ENCODE measurements at regions not wholly inside any gene's neighbourhood (a gene's known extent, or its start where the extent isn't known, plus 50 kb on each side); places are given as distances from the start of the nearest gene placed in this dataset.

GRCh38 chr13:90308249-90308648, 1039.2 kb upstream of the MIR17HG start:
- no peak for DNase-seq (ENCODE audit: low read depth in 1 of 2, low spot score in 1 of 2)
- H3K27me3 ChIP-seq (ENCODE audit: insufficient read depth, poor library complexity, severe bottlenecking) = no peaks in the 10 kb centered on the region
- H3K4me3 ChIP-seq (replicated peaks; ENCODE audit: insufficient read depth, low read length) = no peak overlapping the region
- no peak overlapping the region for H3K27ac ChIP-seq (replicated peaks)
- TF ChIP-seq POLR2AphosphoS5 (IDR thresholded peaks at IDR 0.05; ENCODE audit: low read depth) = no peak
- TF ChIP-seq, protein P1, sequence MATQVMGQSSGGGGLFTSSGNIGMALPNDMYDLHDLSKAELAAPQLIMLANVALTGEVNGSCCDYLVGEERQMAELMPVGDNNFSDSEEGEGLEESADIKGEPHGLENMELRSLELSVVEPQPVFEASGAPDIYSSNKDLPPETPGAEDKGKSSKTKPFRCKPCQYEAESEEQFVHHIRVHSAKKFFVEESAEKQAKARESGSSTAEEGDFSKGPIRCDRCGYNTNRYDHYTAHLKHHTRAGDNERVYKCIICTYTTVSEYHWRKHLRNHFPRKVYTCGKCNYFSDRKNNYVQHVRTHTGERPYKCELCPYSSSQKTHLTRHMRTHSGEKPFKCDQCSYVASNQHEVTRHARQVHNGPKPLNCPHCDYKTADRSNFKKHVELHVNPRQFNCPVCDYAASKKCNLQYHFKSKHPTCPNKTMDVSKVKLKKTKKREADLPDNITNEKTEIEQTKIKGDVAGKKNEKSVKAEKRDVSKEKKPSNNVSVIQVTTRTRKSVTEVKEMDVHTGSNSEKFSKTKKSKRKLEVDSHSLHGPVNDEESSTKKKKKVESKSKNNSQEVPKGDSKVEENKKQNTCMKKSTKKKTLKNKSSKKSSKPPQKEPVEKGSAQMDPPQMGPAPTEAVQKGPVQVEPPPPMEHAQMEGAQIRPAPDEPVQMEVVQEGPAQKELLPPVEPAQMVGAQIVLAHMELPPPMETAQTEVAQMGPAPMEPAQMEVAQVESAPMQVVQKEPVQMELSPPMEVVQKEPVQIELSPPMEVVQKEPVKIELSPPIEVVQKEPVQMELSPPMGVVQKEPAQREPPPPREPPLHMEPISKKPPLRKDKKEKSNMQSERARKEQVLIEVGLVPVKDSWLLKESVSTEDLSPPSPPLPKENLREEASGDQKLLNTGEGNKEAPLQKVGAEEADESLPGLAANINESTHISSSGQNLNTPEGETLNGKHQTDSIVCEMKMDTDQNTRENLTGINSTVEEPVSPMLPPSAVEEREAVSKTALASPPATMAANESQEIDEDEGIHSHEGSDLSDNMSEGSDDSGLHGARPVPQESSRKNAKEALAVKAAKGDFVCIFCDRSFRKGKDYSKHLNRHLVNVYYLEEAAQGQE (IDR thresholded peaks at IDR 0.05; ENCODE audit: insufficient replicate concordance, low read depth) = no peak
- no peak for TF ChIP-seq SPI1 (IDR thresholded peaks at IDR 0.05; ENCODE audit: borderline replicate concordance, low read depth)

DNA sequence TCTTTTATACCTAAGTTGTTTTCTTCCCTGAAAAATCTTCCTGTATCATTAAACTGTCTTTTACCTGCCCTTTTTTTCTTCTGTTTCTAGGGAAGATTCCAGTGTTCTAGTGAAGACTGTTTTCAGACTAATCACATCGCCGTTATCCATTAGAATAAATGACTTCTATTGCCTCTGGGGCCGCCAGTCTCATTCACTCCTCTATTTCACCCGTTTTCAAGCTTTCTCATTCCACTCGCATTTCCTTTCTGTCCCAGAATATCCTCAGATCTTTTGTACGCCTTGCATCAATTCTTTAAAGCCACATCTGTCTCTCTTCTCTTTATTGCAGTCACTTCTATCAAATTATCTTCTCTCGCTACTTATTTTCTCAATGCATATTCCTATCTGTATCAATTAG, 1035.6 kb upstream of the MIR17HG start:
- H3K4me3 ChIP-seq (replicated peaks; ENCODE audit: insufficient read depth, low read length) = no peak overlapping the region

DNA sequence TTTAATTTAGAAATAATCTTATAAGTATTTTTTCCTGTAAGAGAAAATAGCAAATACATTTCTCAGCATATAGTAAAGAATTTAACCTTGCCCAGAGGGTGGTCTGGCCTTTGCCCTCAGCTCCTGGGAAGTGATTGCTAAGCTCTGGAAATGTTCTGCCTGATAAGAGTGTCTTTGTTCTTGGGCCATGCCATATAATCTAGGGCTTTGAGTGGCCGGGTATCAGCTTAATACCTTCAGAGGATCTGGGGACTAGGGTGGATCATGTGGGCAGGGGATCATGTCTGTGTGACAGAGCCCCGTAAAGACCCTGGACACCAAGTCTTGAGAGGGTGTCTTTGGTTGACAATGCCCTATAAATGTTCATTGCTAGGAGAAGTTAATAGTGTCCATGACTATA, 1032.4 kb upstream of the MIR17HG start:
- Histone ChIP-seq H3K27ac (replicated peaks) (no peak overlapping the region), H3K4me3 (replicated peaks; ENCODE audit: insufficient read depth, low read length) (no peak overlapping the region), H3K27me3 (ENCODE audit: insufficient read depth, poor library complexity, severe bottlenecking) (no peaks in the 10 kb centered on the region)
- TF ChIP-seq POLR2AphosphoS5 (IDR thresholded peaks at IDR 0.05; ENCODE audit: low read depth) (no peak), CTCF (IDR thresholded peaks at IDR 0.05; ENCODE audit: insufficient read depth, low read length) (no peak), SPI1 (IDR thresholded peaks at IDR 0.05; ENCODE audit: borderline replicate concordance, low read depth) (no peak), GABPA (IDR thresholded peaks at IDR 0.05; ENCODE audit: low read depth) (no peak)
- TF ChIP-seq, protein P1 (IDR thresholded peaks at IDR 0.05; ENCODE audit: insufficient replicate concordance, low read depth) = no peak
- no peak for DNase-seq (ENCODE audit: low read depth in 1 of 2, low spot score in 1 of 2)

More for the DNA sequence above, 1035.6 kb upstream of the MIR17HG start:
- no peaks in the 10 kb centered on the region for H3K27me3 ChIP-seq (ENCODE audit: insufficient read depth, poor library complexity, severe bottlenecking)
- no peak for DNase-seq (ENCODE audit: low read depth in 1 of 2, low spot score in 1 of 2)
- TF ChIP-seq SPI1 (IDR thresholded peaks at IDR 0.05; ENCODE audit: borderline replicate concordance, low read depth) = no peak
- no peak for TF ChIP-seq CTCF (IDR thresholded peaks at IDR 0.05; ENCODE audit: insufficient read depth, low read length)
- TF ChIP-seq, protein P1 (IDR thresholded peaks at IDR 0.05; ENCODE audit: insufficient replicate concordance, low read depth) = no peak
- TF ChIP-seq GABPA (IDR thresholded peaks at IDR 0.05; ENCODE audit: low read depth) = no peak
- no peak for TF ChIP-seq POLR2AphosphoS5 (IDR thresholded peaks at IDR 0.05; ENCODE audit: low read depth)
- no peak overlapping the region for H3K27ac ChIP-seq (replicated peaks)
